PC-3 (cell line): ENCODE measurements at regions not wholly inside any gene's neighbourhood (a gene's known extent, or its start where the extent isn't known, plus 50 kb on each side); places are given as distances from the start of the nearest gene placed in this dataset.

Source experiments
- CTCF ChIP-seq: fragments of 300-600 bp; sonication (generic); conservative IDR thresholded peaks from 2 replicates; pipeline ENCODE4 v1.5.1; 2017; ENCODE audit warnings: antibody characterized with exemption, low read depth, mild to moderate bottlenecking, low read length
- EZH2 ChIP-seq: fragments of 300-600 bp; sonication (generic); IDR thresholded peaks from one replicate; pipeline ENCODE4 v1.6.1; 2017; ENCODE audit warnings: antibody characterized with exemption, mild to moderate bottlenecking, low read length; ENCODE audit not compliant: unreplicated experiment

- peak; percentile 39; the same call in 1 of the 2 replicates for TF ChIP-seq CTCF
- no peak for TF ChIP-seq EZH2
Observed at GRCh38 chr21:18950045-18950740, 546.6 kb upstream of the TMPRSS15 start.
